Gastroesophageal sphincter (tissue), 4 donors: ENCODE measurements at regions not wholly inside any gene's neighbourhood (a gene's known extent, or its start where the extent isn't known, plus 50 kb on each side); places are given as distances from the start of the nearest gene placed in this dataset.

Source experiments
- ATAC-seq: fragments of 150-250 bp; one replicate; pipeline ENCODE4 v1.9.1; 2016; ENCODE audit warnings: mild to moderate bottlenecking, moderate library complexity
- H3K27ac ChIP-seq, 4 donors: fragments of 200-600 bp; sonication (generic) in 3 of 4; 1 replicate in 3 of 4; 2 replicates in 1 of 4; pipeline ENCODE4 v1.5.1; 2016 to 2019
- H3K27me3 ChIP-seq: fragments of 200-600 bp; sonication (generic); one replicate; pipeline ENCODE4 v1.5.1; 2019
- H3K36me3 ChIP-seq, 2 donors: fragments of 200-600 bp; sonication (generic); one replicate each; pipeline ENCODE4 v1.5.1; 2019; ENCODE audit warnings: control low read depth in 1 of 2
- H3K4me1 ChIP-seq, 3 donors: fragments of 200-600 bp; sonication (generic); 1 replicate in 2 of 3; 2 replicates in 1 of 3; pipeline ENCODE4 v1.5.1; 2016 to 2019; ENCODE audit warnings: control low read depth in 2 of 3
- H3K4me3 ChIP-seq, 2 donors: fragments of 200-600 bp; sonication (generic); one replicate each; pipeline ENCODE4 v1.5.1; 2019; ENCODE audit warnings: mild to moderate bottlenecking in 1 of 2, moderate library complexity in 1 of 2
- H3K9me3 ChIP-seq, 3 donors: fragments of 200-600 bp; sonication (generic); one replicate each; pipeline ENCODE4 v1.5.1; 2017 to 2019; ENCODE audit warnings: control low read depth in 2 of 3
- EP300 ChIP-seq: sonication (generic); formaldehyde crosslinking; IDR thresholded peaks from one replicate; pipeline ENCODE4 v1.6.1; 2017; ENCODE audit warnings: antibody characterized with exemption, mild to moderate bottlenecking
- POLR2A ChIP-seq, 2 donors: fragments of 450-650 bp; IDR thresholded peaks; one replicate each; pipeline ENCODE4 v1.6.1; 2017; ENCODE audit warnings: antibody characterized with exemption in 2 of 2, mild to moderate bottlenecking in 2 of 2, moderate library complexity in 1 of 2
- POLR2AphosphoS5 ChIP-seq: sonication (generic); formaldehyde crosslinking; IDR thresholded peaks from one replicate; pipeline ENCODE4 v1.6.1; 2017; ENCODE audit warnings: antibody characterized with exemption
- WGBS, 2 donors: methylation state at CpG; one replicate each; pipeline ENCODE4 v1.1.5; 2018; ENCODE audit warnings: low coverage in 1 of 2; 5-methylcytosine and 5-hydroxymethylcytosine counted together
- TF ChIP-seq, protein P1 (sequence below), 4 experiments: fragments of 200-600 bp in 2 of 4; fragments of 450-650 bp in 2 of 4; sonication (generic) in 1 of 4; IDR thresholded peaks; one replicate each; pipeline ENCODE4 v1.5.1; 2017 to 2019; ENCODE audit warnings: antibody characterized with exemption in 4 of 4, mild to moderate bottlenecking in 2 of 4, moderate library complexity in 2 of 4

DNA sequence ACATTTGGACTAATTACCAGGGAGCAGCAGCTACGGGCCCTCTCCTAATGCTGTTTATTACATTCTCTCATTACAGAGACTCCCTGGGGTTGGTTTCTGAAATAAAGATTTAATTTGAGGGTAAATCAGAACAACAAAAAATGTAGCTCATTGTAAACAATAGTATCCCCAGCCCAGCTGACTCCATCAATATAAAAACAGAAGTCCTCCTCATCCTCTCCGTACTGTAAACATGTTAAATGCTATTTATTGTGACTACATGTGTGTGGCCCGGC lies 670.4 kb downstream of the TOX3 start:
- no peak for ATAC-seq
- WGBS, 2 donors, result 53 to 74% methylated on average over 3 of the region's 3 CpGs
- no peaks in the 10 kb centered on the region for H3K9me3 ChIP-seq
- H3K4me3 ChIP-seq, result no peak overlapping the region
- no peaks in the 10 kb centered on the region for H3K27me3 ChIP-seq
- no peak overlapping the region for H3K27ac ChIP-seq
- H3K4me1 ChIP-seq, result no peaks in the 10 kb centered on the region
- H3K36me3 ChIP-seq, result no peaks in the 10 kb centered on the region
- no peak for TF ChIP-seq POLR2A (IDR thresholded peaks at IDR 0.05)

DNA sequence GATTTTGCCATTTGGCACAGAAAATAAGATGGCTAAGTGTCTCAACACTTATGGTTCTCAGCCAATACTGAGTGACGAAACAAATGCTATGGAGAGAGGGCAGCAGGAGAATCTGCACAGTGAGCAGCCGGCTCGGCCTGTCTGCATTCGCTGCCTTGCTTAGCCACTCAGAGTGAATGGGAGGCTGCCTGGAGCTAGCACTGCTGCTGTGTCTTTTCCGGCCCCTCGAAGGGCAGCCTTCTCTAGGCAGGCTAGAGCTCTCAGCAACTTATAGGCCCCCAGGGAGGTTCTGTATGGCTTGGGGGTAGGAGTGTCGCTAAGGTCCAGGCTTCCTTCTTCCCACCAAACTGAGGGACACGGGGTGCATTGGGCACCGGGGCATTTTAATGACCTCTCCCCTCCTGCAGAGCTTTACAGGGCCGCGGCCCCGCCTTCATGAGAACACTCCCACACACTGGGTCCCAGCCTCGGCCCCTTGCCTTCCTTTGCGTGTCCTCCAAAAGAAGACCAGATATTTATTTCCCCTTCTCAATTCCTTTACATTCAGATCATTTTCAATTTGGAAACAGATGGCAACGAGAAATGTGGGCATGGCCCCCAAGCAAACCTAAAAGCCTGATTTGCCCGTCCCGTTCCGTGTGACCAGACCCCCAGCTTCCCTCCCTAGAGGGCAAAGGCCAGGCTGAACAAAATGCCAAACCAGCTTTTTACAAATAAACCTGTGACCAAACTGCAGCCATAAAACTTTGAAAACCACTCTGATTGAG lies 670.9 kb downstream of the TOX3 start:
- no peak for ATAC-seq
- WGBS, 2 donors, result 63 to 76% methylated on average over 4 to 11 of the region's 18 CpGs
- H3K36me3 ChIP-seq, result no peaks in the 10 kb centered on the region
- no peaks in the 10 kb centered on the region for H3K4me1 ChIP-seq
- no peak overlapping the region for H3K27ac ChIP-seq
- TF ChIP-seq POLR2AphosphoS5 (no peak), EP300 (no peak), POLR2A (IDR thresholded peaks at IDR 0.05) (no peak)
- TF ChIP-seq, protein P1, sequence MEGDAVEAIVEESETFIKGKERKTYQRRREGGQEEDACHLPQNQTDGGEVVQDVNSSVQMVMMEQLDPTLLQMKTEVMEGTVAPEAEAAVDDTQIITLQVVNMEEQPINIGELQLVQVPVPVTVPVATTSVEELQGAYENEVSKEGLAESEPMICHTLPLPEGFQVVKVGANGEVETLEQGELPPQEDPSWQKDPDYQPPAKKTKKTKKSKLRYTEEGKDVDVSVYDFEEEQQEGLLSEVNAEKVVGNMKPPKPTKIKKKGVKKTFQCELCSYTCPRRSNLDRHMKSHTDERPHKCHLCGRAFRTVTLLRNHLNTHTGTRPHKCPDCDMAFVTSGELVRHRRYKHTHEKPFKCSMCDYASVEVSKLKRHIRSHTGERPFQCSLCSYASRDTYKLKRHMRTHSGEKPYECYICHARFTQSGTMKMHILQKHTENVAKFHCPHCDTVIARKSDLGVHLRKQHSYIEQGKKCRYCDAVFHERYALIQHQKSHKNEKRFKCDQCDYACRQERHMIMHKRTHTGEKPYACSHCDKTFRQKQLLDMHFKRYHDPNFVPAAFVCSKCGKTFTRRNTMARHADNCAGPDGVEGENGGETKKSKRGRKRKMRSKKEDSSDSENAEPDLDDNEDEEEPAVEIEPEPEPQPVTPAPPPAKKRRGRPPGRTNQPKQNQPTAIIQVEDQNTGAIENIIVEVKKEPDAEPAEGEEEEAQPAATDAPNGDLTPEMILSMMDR (IDR thresholded peaks at IDR 0.05), result no peak
- H3K4me3 ChIP-seq, result no peak overlapping the region
- H3K9me3 ChIP-seq, result no peaks in the 10 kb centered on the region
- H3K27me3 ChIP-seq, result no peaks in the 10 kb centered on the region

DNA sequence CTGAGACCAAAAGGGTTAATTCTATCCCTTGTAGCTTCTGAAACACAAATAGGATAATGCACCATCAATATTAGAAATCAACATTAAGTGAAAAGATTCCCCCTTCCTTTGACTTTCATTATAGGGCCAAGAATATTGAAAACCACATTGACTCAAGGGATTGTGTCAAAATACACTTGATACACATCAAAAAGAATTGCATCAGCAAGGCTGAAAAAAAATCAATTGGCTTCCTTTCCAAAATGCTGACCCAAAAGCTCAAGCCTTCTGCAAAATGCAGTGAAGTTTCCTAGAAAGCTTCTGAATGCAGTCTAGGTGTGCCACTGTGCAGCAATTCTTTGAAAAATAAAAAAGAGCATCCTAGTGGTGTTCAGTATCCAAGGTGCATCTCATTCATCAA lies 674.4 kb downstream of the TOX3 start:
- no peak overlapping the region for H3K27ac ChIP-seq
- H3K27me3 ChIP-seq, result peaks cover 8% of the 10 kb centered on the region
- no peaks in the 10 kb centered on the region for H3K9me3 ChIP-seq
- no peaks in the 10 kb centered on the region for H3K36me3 ChIP-seq
- ATAC-seq, result no peak
- no peak overlapping the region for H3K4me3 ChIP-seq
- H3K4me1 ChIP-seq, result no peaks in the 10 kb centered on the region
- TF ChIP-seq POLR2AphosphoS5, result no peak
- TF ChIP-seq POLR2A (IDR thresholded peaks at IDR 0.05), result no peak
- TF ChIP-seq, protein P1 (IDR thresholded peaks at IDR 0.05), result no peak
- TF ChIP-seq EP300, result no peak

DNA sequence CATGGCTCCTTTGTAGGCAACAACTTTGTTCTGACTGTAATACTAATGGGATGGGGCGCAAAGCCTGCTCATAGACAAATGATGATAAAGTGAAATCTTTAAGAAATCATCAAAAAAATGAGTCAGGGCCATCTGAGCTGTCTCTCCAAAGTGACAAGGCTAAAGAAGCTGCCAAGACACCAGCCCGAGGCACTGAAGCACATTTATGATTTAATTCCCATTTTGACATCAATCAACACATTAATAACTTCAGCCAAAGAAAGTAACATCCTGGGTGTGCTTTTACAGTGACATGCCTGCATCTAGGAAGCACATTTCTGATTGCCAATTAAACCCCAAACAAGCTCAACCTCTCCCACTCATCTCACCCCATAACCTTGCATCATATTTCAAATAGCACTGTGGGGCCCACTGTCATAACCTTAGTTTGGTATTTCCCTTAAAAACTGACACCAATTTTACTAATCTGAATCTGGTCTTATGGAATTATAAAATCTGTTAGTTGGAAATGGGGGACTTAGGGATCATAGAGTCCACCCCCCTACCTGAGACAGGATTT lies 676.6 kb downstream of the TOX3 start:
- no peaks in the 10 kb centered on the region for H3K9me3 ChIP-seq
- no peak overlapping the region for H3K27ac ChIP-seq
- TF ChIP-seq EP300, result no peak
- TF ChIP-seq, protein P1 (IDR thresholded peaks at IDR 0.05), result no peak
- TF ChIP-seq POLR2A (IDR thresholded peaks at IDR 0.05), result no peak
- no peak for TF ChIP-seq POLR2AphosphoS5
- peaks cover 9% of the 10 kb centered on the region for H3K27me3 ChIP-seq
- WGBS, 2 donors, result 63 to 100% methylated on average over 1 to 2 of the region's 2 CpGs
- no peak for ATAC-seq
- H3K36me3 ChIP-seq, result no peaks in the 10 kb centered on the region
- H3K4me3 ChIP-seq, result no peak overlapping the region
- H3K4me1 ChIP-seq, result no peaks in the 10 kb centered on the region

DNA sequence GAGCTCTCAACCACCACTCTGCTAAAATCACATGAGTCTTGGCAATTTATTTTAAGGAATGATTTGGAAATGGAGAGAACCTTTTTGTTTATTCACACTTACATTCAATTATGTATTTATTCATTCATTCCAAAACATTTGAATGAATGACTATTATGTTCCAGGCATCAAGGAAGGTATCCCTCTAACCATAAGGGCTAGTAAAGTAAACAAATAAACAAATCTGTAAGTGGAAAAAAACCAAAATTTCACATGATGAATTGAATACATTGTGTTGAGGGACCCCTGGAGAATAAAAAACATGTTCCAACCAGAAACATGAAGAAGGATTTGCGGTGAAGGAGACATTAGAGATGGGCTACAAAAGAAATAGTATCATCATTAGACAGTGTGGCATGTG lies 677.8 kb downstream of the TOX3 start:
- Histone ChIP-seq H3K4me1 (no peaks in the 10 kb centered on the region), H3K9me3 (no peaks in the 10 kb centered on the region), H3K27ac (no peak overlapping the region), H3K4me3 (no peak overlapping the region), H3K36me3 (no peaks in the 10 kb centered on the region), H3K27me3 (peaks cover 9% of the 10 kb centered on the region)
- TF ChIP-seq EP300 (no peak), POLR2A (IDR thresholded peaks at IDR 0.05) (no peak), POLR2AphosphoS5 (no peak)
- TF ChIP-seq, protein P1 (IDR thresholded peaks at IDR 0.05), result no peak
- no peak for ATAC-seq
- WGBS, 2 donors, result 100% methylated on average over 1 of the region's 1 CpG
